ENCODE measurements at regions not wholly inside any gene's neighbourhood (a gene's known extent, or its start where the extent isn't known, plus 50 kb on each side); places are given as distances from the start of the nearest gene placed in this dataset.

DNA sequence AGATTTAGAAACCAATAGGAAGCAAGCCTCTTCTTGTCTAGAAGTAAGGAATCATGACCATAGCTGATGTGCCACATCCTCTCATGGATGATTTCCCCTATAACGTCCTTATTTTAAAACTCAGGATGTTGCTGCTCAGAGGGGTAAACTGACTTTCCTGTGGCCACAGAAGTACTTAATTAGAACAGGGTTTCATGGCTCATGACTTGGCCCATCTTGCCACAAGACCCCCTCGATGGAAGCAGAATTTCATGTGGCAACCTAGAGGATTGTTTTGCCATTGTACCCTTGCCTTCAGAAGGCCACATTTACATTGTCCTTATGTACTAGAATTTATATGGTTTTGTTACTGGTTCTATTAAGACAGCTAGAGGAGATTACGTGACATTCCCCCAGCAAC, 173.5 kb upstream of the PELI2 start:
- DNase-seq: no peak

DNA sequence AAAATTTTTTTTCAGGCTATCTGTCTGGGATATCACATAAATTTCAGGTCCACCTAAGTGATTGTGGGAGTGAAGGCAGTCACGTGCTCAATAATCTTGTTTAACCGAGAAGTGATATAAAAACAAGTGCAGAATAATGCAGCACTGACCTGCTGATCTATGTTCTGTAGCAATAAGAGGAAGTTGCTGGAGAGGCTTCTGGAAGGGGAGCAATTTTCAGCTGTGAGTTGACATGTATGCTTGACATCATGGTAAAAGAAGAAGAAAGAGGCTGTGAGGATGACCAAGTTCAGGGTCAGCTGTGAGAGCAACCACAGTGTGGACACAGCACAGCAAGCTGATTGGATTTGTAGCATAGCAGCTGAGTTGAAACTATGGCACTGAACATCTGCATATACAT, 172.0 kb upstream of the PELI2 start:
- no peak for DNase-seq

DNA sequence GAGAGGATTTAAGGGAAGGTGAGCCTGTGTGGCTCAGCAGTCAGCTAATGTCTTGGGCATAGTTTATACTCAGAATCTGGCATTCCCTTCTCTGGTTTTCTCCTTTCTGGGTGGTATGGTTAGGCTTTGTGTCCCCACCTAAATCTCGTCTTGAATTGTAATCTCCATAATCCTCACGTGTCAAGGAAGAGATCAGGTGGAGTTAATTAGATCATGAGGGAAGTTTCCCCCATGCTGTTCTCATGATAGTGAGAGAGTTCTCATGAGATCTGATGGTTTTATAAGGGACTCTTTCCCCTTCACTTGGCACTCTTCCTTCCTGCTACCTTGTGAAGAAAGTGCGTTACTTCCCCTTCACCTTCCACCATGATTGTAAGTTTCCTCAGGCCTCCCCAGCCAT, 169.8 kb upstream of the PELI2 start:
- DNase-seq: no peak

DNA sequence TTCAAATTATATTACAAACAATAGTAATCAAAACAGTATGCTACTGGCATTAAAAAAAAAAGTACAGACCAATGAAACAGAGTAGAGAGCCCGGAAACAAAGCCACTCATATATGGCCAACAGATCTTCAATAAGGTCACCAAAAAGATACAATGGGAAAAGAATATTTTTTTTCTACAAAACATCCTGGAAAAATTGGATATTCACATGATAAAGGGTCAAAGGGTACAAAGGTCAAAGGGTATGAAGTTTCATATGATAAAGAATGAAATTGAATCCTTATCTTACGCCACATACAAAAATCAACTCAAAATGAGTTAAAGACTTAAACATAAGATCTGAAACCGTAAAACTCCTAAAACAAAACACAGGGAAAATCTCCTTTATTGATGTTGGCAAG, 168.5 kb upstream of the PELI2 start:
- DNase-seq: no peak

DNA sequence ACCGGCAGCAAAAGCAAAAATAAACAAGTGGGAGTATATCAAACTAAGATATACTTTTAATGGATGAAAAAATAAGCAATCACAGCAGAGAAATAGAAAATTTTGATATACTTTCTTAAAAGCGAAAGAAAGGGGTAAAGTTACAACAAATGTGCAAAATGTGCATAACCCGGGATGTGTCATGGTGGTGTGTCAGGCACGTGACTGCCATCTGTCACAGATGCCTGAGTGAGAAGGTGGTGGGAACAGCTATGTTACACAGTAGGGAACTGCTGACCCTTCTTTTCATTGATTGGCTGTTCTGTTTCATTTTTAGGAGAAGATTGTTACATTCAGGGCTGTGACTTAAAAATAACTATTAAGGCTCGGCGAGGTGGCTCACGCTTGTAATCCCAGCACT, 168.1 kb upstream of the PELI2 start:
- DNase-seq: no peak

DNA sequence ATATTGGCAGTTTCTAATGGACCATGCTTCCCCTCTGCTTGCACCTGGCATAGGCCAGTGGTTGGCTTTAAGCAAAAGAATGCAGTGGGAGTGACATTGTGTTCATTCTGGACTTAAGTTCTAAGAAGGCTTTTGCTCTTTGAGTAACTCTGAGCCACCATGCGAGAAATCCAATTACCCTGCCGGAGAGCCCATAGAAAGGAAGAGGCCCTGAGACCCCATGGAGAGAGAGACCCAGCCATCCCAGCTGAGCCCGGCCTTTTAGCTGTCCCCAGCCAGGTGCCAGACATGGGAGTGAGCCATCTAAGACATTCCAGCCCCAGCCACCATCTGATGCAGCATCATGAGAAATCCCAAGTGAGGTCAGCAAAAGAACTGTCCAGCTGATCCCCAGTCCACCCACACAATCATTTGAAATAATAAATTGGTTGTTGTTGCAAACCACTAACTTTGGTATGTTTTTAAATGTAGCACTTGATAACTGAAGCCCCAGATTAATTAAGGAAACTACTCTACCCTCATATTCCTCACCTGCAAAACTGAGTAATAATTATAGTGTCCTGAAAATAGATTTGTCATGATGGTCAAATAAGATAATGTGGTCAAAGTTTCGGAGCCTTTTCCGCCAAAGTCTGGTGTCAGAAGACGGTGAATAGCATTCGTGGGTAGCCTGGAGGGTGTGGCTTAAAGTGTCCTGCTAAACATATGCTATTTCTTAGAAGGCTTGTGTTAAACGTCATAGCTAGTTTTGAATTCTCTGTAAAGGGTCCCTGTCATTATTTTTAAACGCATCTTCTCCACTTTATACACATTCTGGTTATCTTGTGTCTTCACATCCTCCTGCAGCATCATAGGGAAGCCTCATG, 166.6 kb upstream of the PELI2 start:
- no peak for DNase-seq

DNA sequence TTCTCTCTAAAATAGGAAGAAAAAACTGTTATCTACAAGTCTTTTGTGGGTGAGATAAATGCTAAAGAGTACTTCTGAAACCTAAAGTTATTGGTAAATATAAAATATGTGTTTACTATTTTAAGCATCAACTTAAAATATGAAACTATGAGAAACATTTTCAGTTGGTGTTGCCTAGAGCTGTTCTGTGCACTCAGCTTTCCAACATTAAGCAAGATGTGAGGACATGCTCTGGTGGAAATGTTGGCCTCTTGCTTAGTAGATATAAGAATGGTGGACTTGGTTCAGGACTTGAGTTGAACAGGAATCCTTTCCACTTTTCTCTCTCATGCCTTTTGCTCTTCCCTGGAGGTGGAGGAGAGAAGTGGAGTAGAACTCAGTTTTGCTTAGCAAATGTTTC, 164.1 kb upstream of the PELI2 start:
- DNase-seq: no peak

DNA sequence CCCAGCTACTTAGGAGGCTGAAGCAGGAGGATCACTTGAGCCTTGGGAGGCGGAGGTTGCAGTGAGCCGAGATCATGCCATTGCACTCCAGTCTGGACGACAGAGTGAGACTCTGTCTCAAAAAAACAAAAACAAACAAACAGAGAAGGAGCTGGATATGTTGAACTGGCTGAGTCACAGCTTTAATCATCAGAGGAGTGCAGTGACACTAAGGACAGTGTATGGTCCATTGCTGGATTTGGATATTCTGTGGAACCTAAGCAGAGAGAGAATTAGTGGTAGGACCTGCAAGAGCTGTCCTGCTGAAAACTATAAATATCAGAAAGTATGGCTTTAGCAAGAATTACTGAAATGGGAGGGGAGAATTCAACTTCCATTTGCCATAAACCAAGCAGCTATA, 163.0 kb upstream of the PELI2 start:
- DNase-seq: no peak

DNA sequence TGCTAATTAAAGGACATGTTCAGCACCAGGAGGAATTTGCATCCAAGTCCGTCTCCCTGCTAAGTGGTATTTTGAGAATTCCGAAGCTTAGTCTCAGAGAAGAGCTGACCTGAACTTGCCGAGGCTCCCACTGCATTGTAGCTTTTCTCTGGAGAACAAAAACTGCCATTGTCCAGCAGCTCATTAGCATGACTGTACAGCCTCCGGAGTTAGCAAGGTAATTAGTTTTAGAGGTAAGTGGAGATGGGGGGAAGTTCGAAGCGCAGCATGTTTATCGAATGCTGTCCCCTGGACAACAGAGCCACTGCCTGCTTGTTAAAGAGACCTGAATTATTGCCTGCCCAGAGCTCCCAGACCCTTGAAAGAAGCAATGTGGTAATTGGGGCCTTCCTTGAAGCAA, 160.3 kb upstream of the PELI2 start:
- DNase-seq: no peak

DNA sequence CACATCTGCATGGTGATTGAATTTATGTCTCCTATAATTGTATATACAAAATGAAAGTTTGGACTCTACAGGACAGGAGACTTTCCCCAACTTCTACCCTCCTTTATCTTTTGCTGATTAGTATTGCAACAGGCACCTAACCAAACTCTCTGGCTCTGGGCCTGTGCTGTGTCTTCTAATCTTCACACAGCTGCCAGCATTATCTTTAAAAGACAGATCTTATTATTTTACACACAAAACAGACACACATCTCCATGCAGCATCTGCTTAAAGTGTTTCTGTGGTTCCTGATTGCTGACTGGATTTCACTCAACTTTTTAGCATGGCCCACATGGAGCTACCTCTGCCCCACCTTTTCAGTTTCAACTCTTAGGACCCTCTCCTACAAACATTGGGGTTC, 154.9 kb upstream of the PELI2 start:
- no peak for DNase-seq

DNA sequence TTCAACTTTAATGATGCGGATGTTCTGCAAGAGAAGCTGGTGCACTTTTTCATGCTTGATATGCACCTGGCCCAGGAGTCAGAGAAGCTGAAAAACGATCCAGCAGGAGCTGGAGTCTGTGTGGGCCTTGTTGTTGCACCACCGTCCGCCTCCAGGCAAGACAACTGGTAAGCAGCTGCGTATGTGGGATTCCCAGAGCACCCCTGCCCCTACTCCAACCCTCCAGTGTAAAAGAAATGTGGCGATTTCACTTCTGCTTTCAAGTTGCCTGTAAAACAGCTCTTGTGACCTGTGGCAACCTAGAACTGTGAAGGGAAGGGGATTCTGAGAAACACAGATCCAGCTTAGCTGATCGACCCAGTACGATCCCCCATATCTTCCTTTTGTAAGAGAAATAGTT, 154.1 kb upstream of the PELI2 start:
- no peak for DNase-seq

DNA sequence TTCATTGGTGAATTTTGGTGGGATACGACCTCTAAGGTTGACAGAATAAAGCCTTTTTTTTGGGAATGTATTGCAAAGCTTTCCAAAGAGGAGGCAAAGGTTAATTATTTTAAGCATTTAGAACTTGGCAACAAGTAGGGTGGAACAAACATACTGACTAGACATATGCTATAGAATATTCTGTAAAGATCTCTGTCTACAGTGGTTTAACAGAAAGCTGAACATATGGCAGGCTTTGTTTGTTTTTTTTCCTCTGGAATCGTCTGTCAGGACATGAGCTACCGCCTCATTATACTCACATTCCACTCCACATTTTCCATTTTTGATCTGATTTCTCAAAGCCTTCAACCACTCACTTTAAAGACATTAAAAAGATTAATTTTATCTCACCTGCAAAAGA, 153.4 kb upstream of the PELI2 start:
- DNase-seq: no peak

DNA sequence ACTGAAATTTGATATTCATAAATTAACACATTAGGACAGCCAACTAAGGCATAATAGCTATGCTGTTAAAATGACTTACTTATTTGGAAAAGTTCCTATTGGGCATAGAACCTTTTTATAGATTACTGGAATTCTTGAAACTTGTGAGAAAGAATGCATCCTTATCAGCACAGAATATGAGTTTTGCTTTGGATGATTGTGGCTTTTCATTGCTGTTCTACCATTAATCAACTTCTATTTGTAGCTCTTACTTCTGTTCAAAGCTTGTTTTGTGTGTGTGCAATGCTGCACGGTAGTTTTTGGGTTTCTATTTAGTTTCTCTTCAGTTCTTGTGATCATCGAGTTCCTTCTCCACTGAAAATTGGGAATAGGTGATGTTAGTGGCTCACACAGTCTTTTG, 152.4 kb upstream of the PELI2 start:
- no peak for DNase-seq

DNA sequence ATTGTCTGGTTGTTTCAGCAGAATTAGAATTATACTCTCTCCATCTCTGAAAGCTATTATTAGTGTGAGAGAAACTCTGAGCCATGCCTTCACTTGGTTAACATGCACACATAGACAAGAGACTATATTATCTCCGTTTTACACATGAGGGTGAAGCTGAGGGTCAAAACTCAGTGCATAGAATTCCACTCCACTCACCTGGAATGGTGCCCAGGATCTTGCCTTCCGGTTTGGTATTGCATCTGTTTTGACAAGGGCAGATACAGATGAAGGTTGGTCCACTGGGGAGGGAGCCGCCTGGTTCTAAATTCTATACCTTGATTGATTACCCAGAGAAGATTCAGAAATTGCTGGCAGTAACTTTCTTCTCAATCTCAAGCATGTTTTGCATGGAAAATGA, 149.5 kb upstream of the PELI2 start:
- no peak for DNase-seq

DNA sequence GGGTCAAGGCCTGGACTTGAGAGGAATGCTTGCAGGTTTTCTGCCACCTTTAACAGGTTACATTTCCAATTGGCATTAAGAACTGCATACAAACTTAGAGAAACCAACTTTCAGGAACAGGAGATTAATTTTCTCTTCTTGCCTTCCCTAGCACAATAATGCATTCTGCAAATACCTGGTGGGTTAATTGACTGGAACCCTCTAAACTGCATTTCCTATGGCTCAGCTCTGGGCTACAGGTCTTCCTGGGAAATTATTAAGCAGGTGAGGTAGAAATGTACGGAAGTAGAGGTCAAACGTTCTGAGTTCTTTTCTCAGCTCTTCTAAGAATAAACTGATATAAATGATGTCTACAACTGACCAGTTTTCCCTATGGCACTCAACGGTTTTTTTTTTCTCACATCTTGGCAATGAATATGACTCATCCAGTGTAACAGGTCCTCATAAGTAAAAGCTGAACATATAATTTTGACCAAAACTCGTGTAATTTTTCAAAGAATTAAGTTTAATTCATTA, 144.9 kb upstream of the PELI2 start:
- no peak for DNase-seq

DNA sequence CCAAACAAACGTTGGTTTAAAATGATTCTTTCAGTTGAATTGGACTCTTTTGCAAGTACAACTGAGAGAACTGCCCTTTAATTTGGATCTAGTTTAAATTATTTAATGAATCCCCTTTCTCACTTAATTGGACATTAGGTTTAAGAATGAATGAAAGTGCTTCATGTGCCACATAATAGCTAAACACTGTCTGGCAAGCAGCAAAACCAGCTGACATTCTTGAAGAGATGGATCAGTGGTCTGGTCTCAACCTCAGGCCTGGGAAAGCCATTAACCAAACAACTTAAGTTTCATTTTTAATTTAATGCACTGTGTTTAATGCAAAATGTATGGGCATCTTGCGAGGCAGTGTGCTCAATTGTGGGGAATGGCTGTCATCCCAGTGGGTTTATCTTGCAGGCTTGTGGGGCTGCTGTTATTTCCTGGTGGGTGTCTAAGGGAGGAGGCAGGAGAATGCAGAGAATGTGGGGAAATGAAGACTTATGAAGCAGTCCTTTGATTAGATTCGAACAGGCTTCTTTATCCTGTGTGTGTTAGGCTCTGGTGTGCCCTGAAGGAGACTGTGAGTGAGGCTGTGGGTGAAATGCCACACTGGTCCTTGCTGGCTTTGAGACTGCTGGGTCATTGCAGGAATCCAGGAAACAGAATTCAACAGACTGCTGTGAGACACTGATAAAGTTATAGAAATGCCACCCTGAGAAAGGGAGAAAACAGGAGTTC, 144.1 kb upstream of the PELI2 start:
- no peak for DNase-seq

DNA sequence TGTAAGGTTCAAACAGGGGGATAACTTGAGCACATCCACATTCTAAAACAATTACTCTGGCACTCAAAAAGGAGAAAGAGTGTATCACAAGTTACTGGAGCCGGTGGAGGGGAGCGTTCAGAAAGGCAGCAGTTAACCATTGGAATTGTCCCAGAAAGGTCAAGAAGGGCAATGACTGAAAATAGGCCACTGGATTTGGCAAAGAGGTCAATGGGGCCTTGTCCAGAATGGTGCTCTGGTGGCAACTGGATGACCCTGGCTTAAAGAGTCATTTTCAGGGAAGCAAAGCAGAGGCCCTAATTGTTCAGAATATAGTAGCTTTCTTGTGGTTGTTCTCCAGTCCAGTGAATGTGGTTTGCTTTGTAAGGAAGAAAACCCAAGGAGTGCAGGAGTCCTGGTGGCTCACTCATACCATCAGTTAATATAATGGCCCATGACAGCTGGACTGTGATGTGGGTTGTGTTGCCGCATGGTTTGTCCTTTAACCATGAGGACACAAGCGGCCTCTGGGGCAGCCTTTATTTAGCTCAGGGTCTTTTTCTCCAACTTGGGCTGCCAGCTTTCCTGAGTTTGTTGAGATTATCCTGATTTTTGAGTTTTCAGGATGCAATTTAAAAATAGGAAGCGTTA, 142.8 kb upstream of the PELI2 start:
- DNase-seq: no peak

DNA sequence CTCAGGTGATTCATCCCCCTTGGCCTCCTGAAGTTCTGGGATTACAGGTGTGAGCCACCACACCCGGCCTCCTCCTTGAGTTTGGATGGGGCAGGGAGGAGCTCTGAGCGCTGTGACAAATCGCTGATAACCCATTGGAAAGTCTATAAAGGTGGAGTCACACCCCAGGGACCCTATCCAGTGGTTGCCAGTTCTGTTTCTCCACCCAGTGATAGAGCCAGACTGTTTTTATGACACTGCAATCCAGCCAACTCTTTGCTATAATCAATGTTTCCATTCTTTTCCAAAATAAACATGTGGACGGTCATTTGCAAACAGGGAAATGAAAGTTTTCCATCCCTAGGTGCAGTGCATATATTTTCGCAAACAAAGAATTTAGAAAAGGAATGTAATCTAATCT, 142.0 kb upstream of the PELI2 start:
- no peak for DNase-seq

DNA sequence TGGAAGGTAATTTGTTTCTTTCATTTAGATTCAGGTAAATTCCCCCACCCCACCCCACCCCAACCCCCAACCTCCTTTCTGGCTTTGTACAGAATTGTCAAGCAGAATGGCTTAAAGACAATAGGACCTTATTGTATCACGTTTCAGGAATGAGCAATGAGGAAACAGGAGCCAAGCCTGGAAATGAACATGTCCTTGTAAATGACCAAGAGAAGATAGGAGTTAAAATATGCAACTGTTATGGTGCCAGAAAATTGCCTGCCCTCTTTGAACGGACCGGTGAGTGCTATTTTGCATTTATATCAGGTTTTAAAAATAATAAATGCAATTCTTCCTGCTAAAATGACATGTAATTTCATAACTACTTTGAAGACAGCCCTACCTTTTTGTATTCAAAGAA, 141.6 kb upstream of the PELI2 start:
- DNase-seq: no peak

DNA sequence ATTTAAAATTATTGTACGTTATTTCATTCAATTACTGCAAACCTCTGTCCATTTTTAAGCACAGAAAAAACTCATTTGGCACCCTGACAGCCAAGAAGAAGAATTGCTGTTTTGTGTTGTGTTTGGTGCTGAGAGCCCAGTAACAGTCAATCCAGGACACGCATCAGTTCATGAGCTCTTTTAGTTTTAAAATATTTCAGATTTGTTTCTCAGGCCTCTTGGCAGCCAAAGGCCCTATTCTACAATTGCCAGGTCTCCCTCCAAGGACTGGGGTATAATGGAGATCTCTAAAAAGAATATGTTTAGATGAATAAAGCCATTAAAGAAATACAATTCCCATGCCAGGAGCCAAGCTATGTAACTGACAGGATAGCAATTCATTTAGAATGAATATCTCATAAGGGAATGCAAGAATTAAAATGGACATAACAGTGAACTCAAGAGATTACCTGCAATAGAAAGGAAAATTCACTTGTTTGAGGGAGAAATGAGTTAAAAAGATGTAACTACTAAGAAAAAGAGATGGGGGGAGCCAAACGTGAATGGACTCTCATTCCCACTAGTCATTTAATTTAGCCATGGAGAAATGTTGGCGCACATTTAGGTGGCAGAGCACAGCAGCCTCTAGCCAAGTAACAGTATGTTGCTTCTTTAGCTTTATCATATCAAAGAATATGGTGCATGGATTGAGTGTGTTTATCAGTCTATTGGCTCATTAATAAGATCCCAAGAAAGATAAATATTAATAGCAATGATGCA, 140.6 kb upstream of the PELI2 start:
- no peak for DNase-seq

DNA sequence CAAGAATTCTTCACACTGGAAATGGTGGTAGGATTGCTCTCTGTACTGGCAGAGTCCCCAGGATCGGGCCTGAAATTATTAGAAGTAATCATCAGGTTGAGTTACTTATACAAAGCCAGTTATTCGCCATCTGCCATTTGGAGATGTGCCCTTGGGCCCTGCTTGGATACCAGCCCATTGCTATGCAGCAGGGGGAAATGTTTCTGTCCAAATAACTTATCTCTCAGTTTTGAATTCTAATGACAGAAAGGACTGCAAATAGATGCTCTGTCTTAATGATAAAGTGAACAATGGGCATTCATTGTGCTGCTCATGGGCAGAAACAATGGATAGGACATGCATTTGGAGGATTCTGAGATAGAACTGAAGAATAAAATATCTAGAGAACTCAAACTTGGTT, 139.1 kb upstream of the PELI2 start:
- no peak for DNase-seq

DNA sequence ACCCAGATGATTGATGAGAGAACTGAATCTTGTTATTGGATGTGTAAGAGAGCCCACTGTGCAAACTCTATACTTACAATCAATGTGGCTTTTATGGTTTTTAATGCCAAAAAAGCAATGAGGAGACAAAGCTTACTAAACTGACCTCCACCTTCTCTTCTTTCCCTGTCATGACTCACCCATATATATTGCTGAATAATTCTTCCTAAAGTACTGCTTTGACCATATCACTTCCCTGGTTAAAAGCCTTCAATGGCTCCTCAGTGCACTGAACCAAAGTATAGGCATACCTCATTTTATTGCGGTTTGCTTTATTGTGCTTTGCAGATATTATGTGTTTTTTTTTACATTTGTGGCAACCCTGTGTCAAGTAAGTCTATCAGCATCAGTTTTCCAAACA, 138.4 kb upstream of the PELI2 start:
- DNase-seq: no peak

DNA sequence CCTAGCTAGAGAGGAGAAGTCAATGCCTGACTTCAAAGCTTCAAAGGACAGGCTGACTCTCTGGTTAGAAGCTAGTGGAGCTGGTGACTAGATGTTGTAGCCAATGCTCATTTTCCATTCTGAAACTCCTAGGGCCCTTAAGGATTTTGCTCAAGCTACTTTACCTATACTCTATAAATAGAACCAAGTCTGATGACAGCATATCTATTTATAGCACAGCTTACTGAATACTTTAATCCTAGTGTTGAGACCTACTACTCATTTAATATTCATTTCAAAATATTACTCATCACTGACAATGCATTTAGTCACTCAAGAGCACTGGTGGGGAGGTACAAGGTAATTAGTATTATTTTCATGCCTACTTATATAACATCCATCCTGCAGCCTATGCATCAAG, 137.2 kb upstream of the PELI2 start:
- no peak for DNase-seq
